Natural killer cell (primary cell): ENCODE measurements at regions not wholly inside any gene's neighbourhood (a gene's known extent, or its start where the extent isn't known, plus 50 kb on each side); places are given as distances from the start of the nearest gene placed in this dataset.

ENCODE experiments used
- ATAC-seq, 3 donors: fragments of 150-1000 bp in 2 of 3; fragments of 200-7000 bp in 1 of 3; cut with Tn5 transposase; 1 replicate in 1 of 3; 2 replicates in 2 of 3; pipeline ENCODE4 v1.10.0; 2021; ENCODE audit warnings: mild to moderate bottlenecking in 2 of 3, moderate library complexity in 2 of 3
- DNase-seq, 2 donors: peaks; one replicate each; pipeline versions ENCODE4 v3.0.0 to v3.0.0-alpha.2; 2013 to 2021; ENCODE audit warnings: mixed read lengths in 1 of 2
- H3K27ac ChIP-seq: one replicate; pipeline ENCODE4 v1.5.1; 2013; ENCODE audit warnings: mild to moderate bottlenecking, low read length
- H3K27me3 ChIP-seq: one replicate; pipeline ENCODE4 v1.6.1; 2013; ENCODE audit warnings: low read length; ENCODE audit not compliant: control insufficient read depth, insufficient read depth
- H3K36me3 ChIP-seq: one replicate; pipeline ENCODE4 v1.6.1; 2013; ENCODE audit warnings: low read length; ENCODE audit not compliant: control insufficient read depth, insufficient read depth
- H3K4me1 ChIP-seq: one replicate; pipeline ENCODE4 v1.6.1; 2013; ENCODE audit warnings: low read length; ENCODE audit not compliant: control insufficient read depth, insufficient read depth
- H3K4me3 ChIP-seq: one replicate; pipeline ENCODE4 v1.5.1; 2013; ENCODE audit warnings: low read length
- H3K9me3 ChIP-seq: one replicate; pipeline ENCODE4 v1.6.1; 2013; ENCODE audit warnings: low read length; ENCODE audit not compliant: control insufficient read depth, insufficient read depth
- H3K27ac Mint-ChIP-seq, 2 donors: one replicate each; pipeline ENCODE4 v1.8.0; 2022; ENCODE audit warnings: mild to moderate bottlenecking in 2 of 2, mixed read lengths in 2 of 2, moderate library complexity in 1 of 2
- H3K27me3 Mint-ChIP-seq, 2 donors: one replicate each; pipeline ENCODE4 v1.8.0; 2022; ENCODE audit warnings: low read depth in 2 of 2, mixed read lengths in 2 of 2
- H3K36me3 Mint-ChIP-seq: one replicate; pipeline ENCODE4 v1.8.0; 2022; ENCODE audit warnings: mixed read lengths
- H3K4me1 Mint-ChIP-seq, 2 donors: one replicate each; pipeline ENCODE4 v1.8.0; 2022; ENCODE audit warnings: mixed read lengths in 2 of 2
- H3K4me3 Mint-ChIP-seq: one replicate; pipeline ENCODE4 v1.8.0; 2022; ENCODE audit warnings: mild to moderate bottlenecking, moderate library complexity, mixed read lengths
- H3K9me3 Mint-ChIP-seq, 2 donors: one replicate each; pipeline ENCODE4 v1.8.0; 2022; ENCODE audit warnings: mixed read lengths in 2 of 2
- WGBS: methylation state at CpG from one replicate; pipeline ENCODE4 v1.1.7; 2013; ENCODE audit warnings: missing lambda C conversion rate; ENCODE audit not compliant: insufficient coverage; 5-methylcytosine and 5-hydroxymethylcytosine counted together
- intact Hi-C: fragments of 100-400 bp; cut with micrococcal nuclease; formaldehyde crosslinking; loops from one replicate; pipeline ENCODE4 v1.14.2; 2022
- TF ChIP-seq, protein P1 (sequence below): fragments of 200-600 bp; IDR thresholded peaks from one replicate; pipeline ENCODE4 v1.8.0; 2022; ENCODE audit warnings: antibody characterized with exemption

DNA sequence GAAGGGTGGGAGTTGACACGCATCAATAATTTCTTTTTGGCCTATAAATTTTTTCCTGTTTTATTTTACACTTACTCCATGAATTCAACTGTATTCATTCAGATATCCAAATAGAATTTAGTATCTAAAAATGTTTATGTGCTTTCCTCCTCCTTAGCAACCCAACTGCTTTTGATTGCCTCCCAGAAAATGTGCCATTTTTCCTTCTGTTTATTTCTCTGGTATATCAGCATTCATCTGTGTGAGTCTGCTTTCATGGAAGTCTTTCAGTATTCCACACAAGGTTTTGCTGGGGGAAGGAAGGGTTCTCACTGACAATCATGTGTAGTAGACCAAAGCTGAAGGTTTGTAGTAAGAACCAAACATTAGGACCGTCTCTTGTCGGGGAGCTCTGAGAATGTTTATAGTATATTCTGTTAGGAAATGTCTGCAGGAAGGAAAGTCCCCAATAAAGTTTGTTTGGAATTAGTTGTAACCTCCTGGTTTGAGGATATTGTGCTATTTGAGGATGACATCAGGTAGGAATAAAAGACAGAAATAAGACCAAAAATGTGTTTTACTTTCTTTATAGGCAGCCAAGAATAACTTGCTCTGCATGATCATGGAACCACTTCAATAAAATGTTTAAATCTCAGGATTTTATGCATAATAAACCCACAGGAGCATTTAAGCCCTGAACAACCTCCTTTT is 673.6 kb upstream of the INTU start:
- H3K4me1 ChIP-seq: no peaks in the 10 kb centered on the region
- Mint-ChIP-seq H3K4me3 (no peak overlapping the region), H3K4me1 (no peaks in the 10 kb centered on the region), H3K9me3 (peaks cover 7 to 18% of the 10 kb centered on the region in 2 donors), H3K36me3 (no peaks in the 10 kb centered on the region), H3K27ac (no peak overlapping the region), H3K27me3 (no peaks in the 10 kb centered on the region)
- intact Hi-C loops: no loop called here
- ATAC-seq (no peak), DNase-seq (no peak)
- H3K9me3 ChIP-seq: peaks cover 14% of the 10 kb centered on the region
- no peaks in the 10 kb centered on the region for H3K36me3 ChIP-seq
- H3K4me3 ChIP-seq: no peak overlapping the region
- 71% methylated on average over 3 of the region's 3 CpGs for WGBS
- no peaks in the 10 kb centered on the region for H3K27me3 ChIP-seq
- no peak overlapping the region for H3K27ac ChIP-seq
- TF ChIP-seq, protein P1, sequence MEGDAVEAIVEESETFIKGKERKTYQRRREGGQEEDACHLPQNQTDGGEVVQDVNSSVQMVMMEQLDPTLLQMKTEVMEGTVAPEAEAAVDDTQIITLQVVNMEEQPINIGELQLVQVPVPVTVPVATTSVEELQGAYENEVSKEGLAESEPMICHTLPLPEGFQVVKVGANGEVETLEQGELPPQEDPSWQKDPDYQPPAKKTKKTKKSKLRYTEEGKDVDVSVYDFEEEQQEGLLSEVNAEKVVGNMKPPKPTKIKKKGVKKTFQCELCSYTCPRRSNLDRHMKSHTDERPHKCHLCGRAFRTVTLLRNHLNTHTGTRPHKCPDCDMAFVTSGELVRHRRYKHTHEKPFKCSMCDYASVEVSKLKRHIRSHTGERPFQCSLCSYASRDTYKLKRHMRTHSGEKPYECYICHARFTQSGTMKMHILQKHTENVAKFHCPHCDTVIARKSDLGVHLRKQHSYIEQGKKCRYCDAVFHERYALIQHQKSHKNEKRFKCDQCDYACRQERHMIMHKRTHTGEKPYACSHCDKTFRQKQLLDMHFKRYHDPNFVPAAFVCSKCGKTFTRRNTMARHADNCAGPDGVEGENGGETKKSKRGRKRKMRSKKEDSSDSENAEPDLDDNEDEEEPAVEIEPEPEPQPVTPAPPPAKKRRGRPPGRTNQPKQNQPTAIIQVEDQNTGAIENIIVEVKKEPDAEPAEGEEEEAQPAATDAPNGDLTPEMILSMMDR: no peak

DNA sequence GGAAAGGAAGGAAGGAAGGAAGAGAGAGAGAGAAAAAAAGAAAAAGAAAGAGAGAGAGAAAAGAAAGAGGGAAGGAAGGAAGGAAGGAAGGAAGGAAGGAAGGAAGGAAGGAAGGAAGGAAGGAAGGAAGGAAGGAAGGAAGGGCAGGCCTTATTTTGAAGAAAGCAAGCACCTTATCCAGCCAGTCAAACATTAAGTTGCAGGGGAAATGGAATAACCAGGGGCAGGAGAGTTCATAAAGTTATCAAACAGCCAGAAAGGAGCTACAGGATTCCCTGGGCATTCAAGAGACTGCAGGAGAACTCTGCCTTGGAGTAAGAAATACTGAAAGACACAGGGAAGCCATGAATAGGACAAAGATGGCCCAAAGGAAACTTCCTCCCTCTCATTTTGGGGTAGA is 672.0 kb upstream of the INTU start:
- H3K4me3 ChIP-seq: no peak overlapping the region
- ATAC-seq (no peak), DNase-seq (no peak)
- intact Hi-C loops: no loop called here
- H3K4me1 Mint-ChIP-seq: no peaks in the 10 kb centered on the region
- H3K4me1 ChIP-seq: no peaks in the 10 kb centered on the region
- H3K4me3 Mint-ChIP-seq: no peak overlapping the region
- no peaks in the 10 kb centered on the region for H3K27me3 ChIP-seq
- H3K27me3 Mint-ChIP-seq: no peaks in the 10 kb centered on the region
- H3K36me3 Mint-ChIP-seq: peaks cover 7% of the 10 kb centered on the region
- no peak overlapping the region for H3K27ac Mint-ChIP-seq
- no peak overlapping the region for H3K27ac ChIP-seq
- TF ChIP-seq, protein P1: no peak
- peaks cover 7% of the 10 kb centered on the region for H3K9me3 ChIP-seq
- H3K36me3 ChIP-seq: no peaks in the 10 kb centered on the region
- H3K9me3 Mint-ChIP-seq: peaks cover 11 to 21% of the 10 kb centered on the region in 2 donors

GRCh38 chr4:126961661-126962060 is 671.1 kb upstream of the INTU start:
- no peaks in the 10 kb centered on the region for H3K4me1 ChIP-seq
- TF ChIP-seq, protein P1: no peak
- ATAC-seq (no peak), DNase-seq (no peak)
- H3K36me3 Mint-ChIP-seq: peaks cover 7% of the 10 kb centered on the region
- H3K36me3 ChIP-seq: no peaks in the 10 kb centered on the region
- no peaks in the 10 kb centered on the region for H3K4me1 Mint-ChIP-seq
- no peak overlapping the region for H3K4me3 Mint-ChIP-seq
- intact Hi-C loops: no loop called here
- WGBS: 67% methylated on average over 1 of the region's 1 CpG
- H3K27me3 Mint-ChIP-seq: no peaks in the 10 kb centered on the region
- no peaks in the 10 kb centered on the region for H3K27me3 ChIP-seq
- peaks cover 11 to 20% of the 10 kb centered on the region in 2 donors for H3K9me3 Mint-ChIP-seq
- peaks cover under 1% of the 10 kb centered on the region for H3K9me3 ChIP-seq
- no peak overlapping the region for H3K4me3 ChIP-seq
- H3K27ac ChIP-seq: no peak overlapping the region
- H3K27ac Mint-ChIP-seq: no peak overlapping the region

GRCh38 chr4:126965877-126966276 is 666.9 kb upstream of the INTU start:
- H3K27me3 ChIP-seq: no peaks in the 10 kb centered on the region
- H3K27ac Mint-ChIP-seq: no peak overlapping the region
- no peak overlapping the region for H3K4me3 Mint-ChIP-seq
- H3K9me3 ChIP-seq: no peaks in the 10 kb centered on the region
- 83% methylated on average over 4 of the region's 4 CpGs for WGBS
- H3K4me1 ChIP-seq: no peaks in the 10 kb centered on the region
- TF ChIP-seq, protein P1: no peak
- ATAC-seq (no peak), DNase-seq (no peak)
- H3K36me3 ChIP-seq: no peaks in the 10 kb centered on the region
- no peaks in the 10 kb centered on the region for H3K4me1 Mint-ChIP-seq
- H3K9me3 Mint-ChIP-seq: peaks cover 14 to 19% of the 10 kb centered on the region in 2 donors
- H3K27me3 Mint-ChIP-seq: no peaks in the 10 kb centered on the region
- H3K36me3 Mint-ChIP-seq: peaks cover 7% of the 10 kb centered on the region
- no peak overlapping the region for H3K27ac ChIP-seq
- intact Hi-C loops: no loop called here
- H3K4me3 ChIP-seq: no peak overlapping the region
